ENCODE measurements at regions not wholly inside any gene's neighbourhood (a gene's known extent, or its start where the extent isn't known, plus 50 kb on each side); places are given as distances from the start of the nearest gene placed in this dataset.

DNA sequence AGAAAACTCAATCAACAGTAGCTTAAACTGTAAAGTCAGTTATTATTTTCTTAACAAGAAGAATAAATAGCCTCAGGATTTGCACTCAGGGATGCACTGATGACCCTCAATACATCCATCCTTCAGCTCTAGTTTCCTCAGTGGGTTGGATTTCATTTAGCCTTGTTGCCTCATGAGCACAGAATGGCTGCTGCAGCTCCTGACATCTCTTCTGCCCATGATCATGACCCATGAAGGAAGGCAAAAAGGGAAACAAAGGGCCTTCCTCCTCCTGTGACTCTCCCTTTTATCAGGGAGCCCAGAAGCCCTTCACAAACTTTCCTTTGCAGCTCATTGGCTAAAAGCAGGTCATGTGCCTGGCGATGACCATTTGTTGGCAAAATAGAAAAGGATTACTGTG, 51.2 kb upstream of the KCNG1 start:
- Histone ChIP-seq H3K9me3 (replicated peaks) (no peaks in the 10 kb centered on the region), H3K4me1 (no peaks in the 10 kb centered on the region), H3K27ac (replicated peaks) (no peak overlapping the region), H3K27me3 (ENCODE audit: low read depth) (peaks cover 96% of the 10 kb centered on the region), H3K36me3 (no peaks in the 10 kb centered on the region), H3K4me3 (no peak overlapping the region)
- intact Hi-C loops (cut with micrococcal nuclease), result no loop called here
- DNase-seq, result no peak
- TF ChIP-seq, protein P1, sequence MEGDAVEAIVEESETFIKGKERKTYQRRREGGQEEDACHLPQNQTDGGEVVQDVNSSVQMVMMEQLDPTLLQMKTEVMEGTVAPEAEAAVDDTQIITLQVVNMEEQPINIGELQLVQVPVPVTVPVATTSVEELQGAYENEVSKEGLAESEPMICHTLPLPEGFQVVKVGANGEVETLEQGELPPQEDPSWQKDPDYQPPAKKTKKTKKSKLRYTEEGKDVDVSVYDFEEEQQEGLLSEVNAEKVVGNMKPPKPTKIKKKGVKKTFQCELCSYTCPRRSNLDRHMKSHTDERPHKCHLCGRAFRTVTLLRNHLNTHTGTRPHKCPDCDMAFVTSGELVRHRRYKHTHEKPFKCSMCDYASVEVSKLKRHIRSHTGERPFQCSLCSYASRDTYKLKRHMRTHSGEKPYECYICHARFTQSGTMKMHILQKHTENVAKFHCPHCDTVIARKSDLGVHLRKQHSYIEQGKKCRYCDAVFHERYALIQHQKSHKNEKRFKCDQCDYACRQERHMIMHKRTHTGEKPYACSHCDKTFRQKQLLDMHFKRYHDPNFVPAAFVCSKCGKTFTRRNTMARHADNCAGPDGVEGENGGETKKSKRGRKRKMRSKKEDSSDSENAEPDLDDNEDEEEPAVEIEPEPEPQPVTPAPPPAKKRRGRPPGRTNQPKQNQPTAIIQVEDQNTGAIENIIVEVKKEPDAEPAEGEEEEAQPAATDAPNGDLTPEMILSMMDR (IDR thresholded peaks at IDR 0.05; ENCODE audit: borderline replicate concordance), result no peak
